ENCODE measurements at regions not wholly inside any gene's neighbourhood (a gene's known extent, or its start where the extent isn't known, plus 50 kb on each side); places are given as distances from the start of the nearest gene placed in this dataset.

DNA sequence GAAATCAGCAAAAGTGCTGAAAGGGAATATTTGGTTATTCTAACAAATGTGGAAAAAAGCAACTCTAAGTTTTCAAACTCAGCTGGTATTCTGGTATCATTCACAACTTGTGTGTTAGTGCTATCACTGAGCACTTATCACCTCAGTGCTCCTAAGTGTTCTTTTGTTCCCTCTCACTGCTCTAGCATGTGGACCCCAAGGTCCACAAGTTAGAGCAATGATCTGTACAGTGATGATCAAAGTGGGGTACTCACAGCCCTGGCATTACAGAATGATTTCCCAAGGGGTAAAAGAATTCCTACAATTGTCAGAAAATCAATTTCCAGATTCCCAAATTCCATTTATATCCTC, 575.0 kb downstream of the DIAPH3 start:
- POLR2A ChIA-PET = no interaction called here
- no peaks in the 10 kb centered on the region for H3K36me3 Mint-ChIP-seq
- intact Hi-C loops (cut with micrococcal nuclease) = no loop called here

DNA sequence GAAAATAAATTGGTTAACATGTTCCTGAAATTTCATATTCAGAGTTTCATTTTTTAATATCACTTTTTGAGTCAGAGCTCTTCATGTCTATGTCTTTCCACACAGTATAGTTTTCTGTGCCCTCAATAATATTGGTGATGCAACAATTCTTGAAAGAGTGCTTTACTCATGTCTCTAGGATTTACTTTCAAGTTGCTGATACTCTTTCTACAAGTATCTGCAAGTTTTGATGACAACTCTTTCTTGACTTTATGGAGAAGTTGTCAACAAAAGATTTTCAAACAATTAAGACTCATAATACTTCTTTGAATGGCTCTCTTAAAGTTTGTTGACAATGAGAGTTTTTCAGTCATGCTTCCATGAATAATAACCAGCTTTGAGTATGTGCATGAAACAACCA, 561.7 kb downstream of the DIAPH3 start:
- H3K27ac Mint-ChIP-seq = no peak overlapping the region
- H3K9me3 Mint-ChIP-seq = peaks cover 22% of the 10 kb centered on the region
- H3K36me3 Mint-ChIP-seq = no peaks in the 10 kb centered on the region
- no peak overlapping the region for H3K4me3 Mint-ChIP-seq
- no peaks in the 10 kb centered on the region for H3K4me1 Mint-ChIP-seq (ENCODE audit: low read depth)
- no peak for DNase-seq
- no peaks in the 10 kb centered on the region for H3K27me3 Mint-ChIP-seq
- POLR2A ChIA-PET = no interaction called here
- intact Hi-C loops (cut with micrococcal nuclease) = no loop called here
- CTCF ChIA-PET = no interaction called here

More for the DNA sequence above, 575.0 kb downstream of the DIAPH3 start:
- no peak for DNase-seq
- H3K4me1 Mint-ChIP-seq (ENCODE audit: low read depth) = no peaks in the 10 kb centered on the region
- H3K4me3 Mint-ChIP-seq = no peak overlapping the region
- H3K27me3 Mint-ChIP-seq = peaks cover 7% of the 10 kb centered on the region
- H3K9me3 Mint-ChIP-seq = no peaks in the 10 kb centered on the region
- CTCF ChIA-PET = no interaction called here
- H3K27ac Mint-ChIP-seq = no peak overlapping the region

DNA sequence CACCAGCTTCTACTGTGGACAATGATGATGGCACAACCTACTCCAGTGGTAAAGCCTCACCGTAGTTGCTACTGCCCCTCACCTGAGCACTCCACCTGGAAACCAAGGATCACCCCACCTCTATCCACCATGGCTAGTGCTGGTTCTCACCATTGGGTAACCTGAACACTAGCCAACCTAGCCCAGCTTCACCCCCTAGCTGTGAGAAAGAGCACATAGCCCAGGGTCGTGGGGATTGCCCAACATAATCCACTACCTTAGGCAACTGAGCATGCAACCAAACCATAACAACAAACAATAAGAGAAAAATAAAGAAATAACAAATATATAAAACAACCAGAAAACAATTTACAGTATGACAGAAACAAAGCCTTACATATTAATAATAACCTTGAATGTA, 560.1 kb downstream of the DIAPH3 start:
- Mint-ChIP-seq H3K9me3 (peaks cover 18% of the 10 kb centered on the region), H3K4me3 (no peak overlapping the region), H3K4me1 (ENCODE audit: low read depth) (no peaks in the 10 kb centered on the region), H3K27me3 (no peaks in the 10 kb centered on the region), H3K27ac (no peak overlapping the region), H3K36me3 (no peaks in the 10 kb centered on the region)
- POLR2A ChIA-PET = no interaction called here
- CTCF ChIA-PET = no interaction called here
- no peak for DNase-seq
- intact Hi-C loops (cut with micrococcal nuclease) = no loop called here

DNA sequence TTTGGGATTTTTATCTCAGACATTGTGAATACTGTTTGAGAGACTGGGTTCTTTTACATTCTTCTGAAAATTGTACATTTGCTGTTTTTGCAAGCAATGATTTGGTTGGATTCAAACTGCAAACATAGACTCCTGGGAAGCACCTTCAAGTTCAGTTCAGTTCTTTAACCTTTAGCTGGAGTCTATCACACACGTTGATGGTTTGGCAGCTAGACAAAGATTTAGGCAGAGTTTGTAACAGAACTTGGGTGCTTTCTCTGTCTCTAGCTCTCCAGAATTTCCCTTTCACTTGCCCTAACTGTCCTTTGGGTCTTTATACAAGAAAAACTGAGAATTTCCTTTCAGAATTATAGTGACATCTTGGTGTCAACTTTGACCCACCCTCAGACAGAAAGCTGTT, 556.6 kb downstream of the DIAPH3 start:
- Mint-ChIP-seq H3K4me3 (no peak overlapping the region), H3K9me3 (no peaks in the 10 kb centered on the region), H3K27me3 (no peaks in the 10 kb centered on the region), H3K36me3 (no peaks in the 10 kb centered on the region), H3K27ac (no peak overlapping the region), H3K4me1 (ENCODE audit: low read depth) (no peaks in the 10 kb centered on the region)
- DNase-seq = no peak
- ChIA-PET CTCF (no interaction called here), POLR2A (no interaction called here)
- intact Hi-C loops (cut with micrococcal nuclease) = no loop called here

DNA sequence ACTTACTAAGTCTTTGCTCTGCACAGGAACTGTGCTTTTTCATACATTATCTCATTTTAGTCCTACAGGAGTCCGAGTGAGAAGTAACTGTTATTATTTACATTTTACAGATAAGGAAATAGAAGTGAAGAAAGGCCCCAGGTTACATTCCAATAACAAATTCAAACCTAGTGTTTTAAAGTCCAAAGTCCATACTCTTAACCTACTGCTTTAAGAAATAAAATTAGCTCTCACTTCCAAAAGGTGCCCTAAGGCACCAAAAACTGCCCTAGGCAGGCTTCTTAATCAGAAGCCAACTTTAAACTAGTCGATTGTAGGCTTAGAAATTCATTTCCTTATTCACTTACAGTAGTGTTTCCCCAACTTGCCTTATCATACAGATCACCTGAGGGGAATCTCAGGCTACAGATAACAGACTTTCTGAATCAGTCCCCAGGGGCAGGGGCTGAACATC, 555.9 kb downstream of the DIAPH3 start:
- H3K27ac Mint-ChIP-seq = no peak overlapping the region
- ChIA-PET POLR2A (no interaction called here), CTCF (no interaction called here)

DNA sequence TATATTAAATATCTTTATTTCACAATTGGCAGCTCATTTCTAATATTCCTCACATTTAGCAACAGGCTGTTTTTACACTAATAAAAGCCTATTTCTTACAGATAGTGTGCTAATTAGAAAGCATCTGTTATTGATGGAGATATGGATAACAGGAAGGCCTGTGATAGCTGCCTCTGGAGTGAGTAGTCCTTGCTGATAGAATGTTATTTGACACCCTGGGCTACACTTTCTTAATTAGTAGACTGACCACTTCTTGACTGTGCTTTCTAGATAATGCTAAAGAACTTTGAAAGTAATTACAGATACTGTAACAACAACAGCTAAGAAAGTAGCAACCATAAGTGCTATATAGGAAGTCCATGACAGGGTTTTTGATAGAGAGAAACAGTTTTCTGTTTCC, 554.3 kb downstream of the DIAPH3 start:
- CTCF ChIA-PET = no interaction called here
- H3K4me1 Mint-ChIP-seq (ENCODE audit: low read depth) = no peaks in the 10 kb centered on the region
- no peak overlapping the region for H3K27ac Mint-ChIP-seq
- intact Hi-C loops (cut with micrococcal nuclease) = no loop called here
- no peaks in the 10 kb centered on the region for H3K9me3 Mint-ChIP-seq
- no peaks in the 10 kb centered on the region for H3K36me3 Mint-ChIP-seq
- DNase-seq = no peak
- no peak overlapping the region for H3K4me3 Mint-ChIP-seq
- POLR2A ChIA-PET = no interaction called here
- no peaks in the 10 kb centered on the region for H3K27me3 Mint-ChIP-seq

More for the DNA sequence above, 555.9 kb downstream of the DIAPH3 start:
- intact Hi-C loops (cut with micrococcal nuclease) = no loop called here
- H3K36me3 Mint-ChIP-seq = no peaks in the 10 kb centered on the region
- no peaks in the 10 kb centered on the region for H3K27me3 Mint-ChIP-seq
- DNase-seq = no peak
- H3K4me1 Mint-ChIP-seq (ENCODE audit: low read depth) = no peaks in the 10 kb centered on the region
- H3K4me3 Mint-ChIP-seq = no peak overlapping the region
- no peaks in the 10 kb centered on the region for H3K9me3 Mint-ChIP-seq
